ENCODE measurements at regions not wholly inside any gene's neighbourhood (a gene's known extent, or its start where the extent isn't known, plus 50 kb on each side); places are given as distances from the start of the nearest gene placed in this dataset.
A peak's percentile ranks its signal among the peaks of the same experiment; 100 is the strongest.

DNA sequence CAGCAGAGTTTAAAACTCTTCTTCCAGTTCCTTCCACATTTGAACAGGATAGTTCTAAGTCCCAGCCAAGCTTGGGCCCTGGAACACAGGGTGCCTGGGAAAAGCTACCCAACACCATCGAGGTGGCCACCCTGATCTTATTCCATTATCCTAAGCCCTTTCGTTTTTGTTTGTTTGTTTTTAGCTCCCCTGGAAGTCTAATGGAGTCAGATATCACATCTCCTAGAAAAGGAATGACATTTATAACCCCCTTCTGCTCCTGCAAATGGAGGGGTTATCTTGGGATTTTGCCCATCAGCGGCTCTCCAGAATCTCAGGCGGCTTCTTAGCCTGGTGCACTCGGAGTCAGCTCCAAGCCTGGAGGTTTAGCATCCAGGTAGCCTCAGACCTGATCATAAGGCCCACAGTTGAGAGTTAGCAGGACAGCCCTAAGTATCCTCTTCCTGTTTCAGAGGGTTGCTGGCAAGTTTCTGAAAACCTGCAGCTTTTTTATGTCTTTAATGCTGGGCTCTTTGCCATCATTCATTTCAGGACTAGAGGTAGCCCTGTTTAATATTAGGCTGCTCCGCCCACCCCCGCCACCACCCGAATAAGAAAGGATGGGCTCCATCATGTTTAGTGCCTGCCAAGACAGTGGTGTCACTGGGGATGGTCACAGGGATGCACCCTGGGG lies 230.0 kb upstream of the LNX1 start:
- no peak for DNase-seq (ENCODE audit: low read depth in 4 of 4, low spot score in 2 of 4)

DNA sequence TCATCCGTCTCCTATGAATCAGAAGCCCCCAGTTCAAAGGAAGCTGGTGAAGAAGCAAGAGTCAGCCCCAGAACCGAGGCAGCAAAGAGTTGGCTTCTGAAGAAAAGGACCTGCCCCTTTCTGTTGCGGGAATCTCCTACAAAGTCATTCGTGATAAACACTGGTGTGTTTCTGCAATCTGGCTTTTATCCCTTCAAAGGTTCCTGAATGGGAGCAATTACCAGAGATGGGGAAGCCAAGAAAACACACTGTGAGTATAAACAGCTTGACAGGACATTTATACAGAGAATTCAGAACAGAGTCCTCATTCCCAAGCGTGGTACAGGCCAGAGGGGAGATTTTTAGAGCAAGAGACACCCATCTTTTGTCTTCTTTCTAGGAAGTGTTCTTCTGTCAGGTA lies 226.8 kb upstream of the LNX1 start:
- DNase-seq (ENCODE audit: low read depth in 4 of 4, low spot score in 2 of 4) = no peak

DNA sequence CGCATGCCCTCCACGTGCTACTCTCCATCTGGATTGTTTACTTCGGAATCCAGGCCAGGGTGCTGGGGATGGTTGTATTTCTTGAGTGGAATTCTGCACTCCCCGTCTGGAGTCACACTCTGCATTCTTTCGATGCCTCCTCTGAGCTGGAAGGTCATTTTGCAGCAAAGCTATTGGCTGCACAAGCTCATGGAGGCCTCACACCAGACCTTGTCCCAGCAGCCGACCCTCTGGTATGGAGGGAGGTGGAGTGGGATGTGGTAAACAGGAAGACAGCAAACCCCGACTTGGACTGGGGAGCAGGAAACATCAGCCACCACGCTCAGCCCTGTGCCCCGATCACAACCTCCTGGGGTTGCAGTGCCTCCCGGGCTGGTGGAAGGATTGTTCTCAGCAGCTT lies 225.3 kb upstream of the LNX1 start:
- no peak for DNase-seq (ENCODE audit: low read depth in 4 of 4, low spot score in 2 of 4)

GRCh38 chr4:53815281-53815680 lies 224.0 kb upstream of the LNX1 start:
- DNase-seq (ENCODE audit: low read depth in 4 of 4, low spot score in 2 of 4) = no peak

GRCh38 chr4:53813998-53814397 lies 222.7 kb upstream of the LNX1 start:
- DNase-seq (ENCODE audit: low read depth in 4 of 4, low spot score in 2 of 4) = no peak

- DNase-seq (ENCODE audit: low read depth in 4 of 4, low spot score in 2 of 4) = no peak
Measured at GRCh38 chr4:53810643-53811042, 219.4 kb upstream of the LNX1 start.

DNA sequence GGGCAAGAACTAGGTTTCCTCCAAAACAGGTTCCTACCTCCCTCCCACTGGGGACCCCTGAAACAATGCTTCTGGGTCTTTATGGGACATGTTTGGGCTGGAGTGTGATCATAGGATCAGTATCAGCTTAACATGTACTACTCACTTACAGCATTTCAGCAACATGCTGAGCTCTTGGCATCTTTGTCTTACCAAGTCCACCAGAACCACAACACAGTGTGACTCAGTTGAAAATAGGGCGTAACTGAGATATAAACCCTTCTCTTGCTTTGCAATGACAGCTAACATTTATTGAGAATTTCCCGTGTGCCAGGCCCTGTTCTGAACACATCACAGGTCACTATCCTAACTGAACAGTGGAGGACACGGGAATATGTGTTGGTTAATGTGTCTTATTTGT lies 218.5 kb upstream of the LNX1 start:
- no peak for DNase-seq (ENCODE audit: low read depth in 4 of 4, low spot score in 2 of 4)

GRCh38 chr4:53805291-53805690 lies 214.0 kb upstream of the LNX1 start:
- no peak for DNase-seq (ENCODE audit: low read depth in 4 of 4, low spot score in 2 of 4)

GRCh38 chr4:53804719-53805118 lies 213.4 kb upstream of the LNX1 start:
- DNase-seq (ENCODE audit: low read depth in 4 of 4, low spot score in 2 of 4) = no peak

- no peak for DNase-seq (ENCODE audit: low read depth in 4 of 4, low spot score in 2 of 4)
Measured at GRCh38 chr4:53802500-53802899, 211.2 kb upstream of the LNX1 start.

GRCh38 chr4:53801373-53801772 lies 210.1 kb upstream of the LNX1 start:
- DNase-seq (ENCODE audit: low read depth in 4 of 4, low spot score in 2 of 4) = no peak

DNA sequence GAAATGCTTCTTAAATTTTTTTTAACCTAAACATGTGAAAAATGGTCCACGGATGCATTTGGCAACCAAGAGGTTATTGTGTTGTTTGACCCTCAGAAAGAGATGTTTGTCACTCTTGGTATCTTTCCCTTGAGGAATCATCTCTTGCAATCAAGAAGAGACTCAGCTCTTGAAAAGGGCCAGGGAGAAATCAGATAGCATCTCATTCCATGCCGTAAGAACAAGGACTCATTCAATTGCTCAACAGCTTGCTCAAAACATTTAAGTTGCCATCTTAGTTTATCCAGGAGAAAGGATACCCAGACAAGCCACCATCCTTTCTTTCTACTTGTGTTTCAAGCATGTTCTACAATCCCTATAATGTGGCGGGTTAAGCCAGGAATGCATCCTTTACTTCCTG lies 209.5 kb upstream of the LNX1 start:
- DNase-seq (ENCODE audit: low read depth in 4 of 4, low spot score in 2 of 4) = no peak

GRCh38 chr4:53793096-53793495 lies 201.8 kb upstream of the LNX1 start:
- no peak for DNase-seq (ENCODE audit: low read depth in 4 of 4, low spot score in 2 of 4)

GRCh38 chr4:53790286-53790685 lies 199.0 kb upstream of the LNX1 start:
- no peak for DNase-seq (ENCODE audit: low read depth in 4 of 4, low spot score in 2 of 4)

GRCh38 chr4:53788621-53789020 lies 197.3 kb upstream of the LNX1 start:
- peak in 1 of 4 donors; percentile 41 for DNase-seq (ENCODE audit: low read depth in 4 of 4, low spot score in 2 of 4)

DNA sequence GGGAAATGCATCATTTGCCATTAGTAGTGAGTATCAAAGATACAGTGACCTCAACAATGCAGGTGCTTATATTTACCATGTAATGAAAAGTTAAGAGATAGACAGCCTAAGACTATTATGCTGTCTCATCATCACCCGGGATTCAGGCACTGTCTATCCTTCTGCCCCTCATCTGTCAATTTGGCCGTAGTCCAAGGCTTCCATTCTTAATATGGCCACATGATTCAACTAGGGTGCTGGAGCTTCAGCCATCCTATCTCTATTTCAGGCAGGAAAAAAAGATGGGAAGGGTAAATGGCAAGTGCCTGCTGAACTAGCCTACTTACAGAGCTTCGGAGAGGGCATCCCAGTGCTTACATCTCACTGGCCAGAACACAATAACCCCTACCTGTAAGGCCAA lies 196.7 kb upstream of the LNX1 start:
- DNase-seq (ENCODE audit: low read depth in 4 of 4, low spot score in 2 of 4) = no peak

GRCh38 chr4:53786632-53787031 lies 195.3 kb upstream of the LNX1 start:
- no peak for DNase-seq (ENCODE audit: low read depth in 4 of 4, low spot score in 2 of 4)

DNA sequence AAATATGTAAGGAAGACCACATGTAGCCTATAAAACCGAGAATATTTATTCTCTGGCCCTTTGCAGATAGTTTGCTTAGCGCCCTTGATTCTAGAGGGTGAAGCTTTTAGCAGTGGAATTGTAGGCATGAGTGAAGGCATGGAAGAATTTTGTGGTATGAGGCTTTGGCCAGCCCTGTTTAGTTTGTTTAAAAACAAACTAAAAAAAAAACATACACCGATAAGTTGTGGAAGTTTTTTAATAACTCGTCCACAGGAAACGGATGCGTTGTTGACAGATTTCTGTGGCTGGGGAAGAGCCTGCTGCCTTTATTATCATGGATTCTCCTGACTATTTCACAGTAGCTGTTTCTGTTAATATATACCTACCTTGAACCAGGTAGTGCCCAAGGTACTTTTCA lies 194.7 kb upstream of the LNX1 start:
- no peak for DNase-seq (ENCODE audit: low read depth in 4 of 4, low spot score in 2 of 4)

- no peak for DNase-seq (ENCODE audit: low read depth in 4 of 4, low spot score in 2 of 4)
Measured at GRCh38 chr4:53784112-53784511, 192.8 kb upstream of the LNX1 start.

DNA sequence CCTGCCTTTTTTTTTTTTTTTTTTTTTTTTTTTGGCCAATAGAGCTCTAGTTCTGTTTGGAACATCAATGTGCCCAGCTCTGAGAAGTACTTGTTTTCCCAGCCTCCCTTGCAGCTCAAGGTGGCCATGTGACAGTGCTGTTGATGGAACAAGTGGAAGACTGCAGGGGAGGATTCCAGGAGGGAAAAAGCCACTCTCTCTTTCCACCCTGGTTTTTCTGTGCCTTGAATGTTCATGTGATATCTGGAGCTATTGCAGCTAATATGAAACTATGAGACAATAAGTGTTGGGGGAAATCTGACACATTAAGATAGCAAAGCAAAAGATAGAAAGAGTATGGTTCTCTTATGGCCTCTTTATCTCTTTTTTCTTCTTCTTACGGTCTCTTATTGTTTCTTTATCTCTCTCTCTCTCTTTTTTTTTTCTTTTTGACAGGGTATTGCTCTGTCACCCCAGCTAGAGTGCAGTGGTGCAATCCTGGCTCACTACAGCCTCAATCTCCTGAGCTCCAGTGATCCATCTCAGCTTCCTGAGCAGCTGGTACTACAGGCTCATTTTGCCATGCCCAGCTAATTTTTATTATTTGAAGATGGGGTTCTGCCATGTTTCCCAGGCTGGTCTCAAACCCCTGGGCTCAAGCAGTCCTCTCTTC lies 192.0 kb upstream of the LNX1 start:
- DNase-seq (ENCODE audit: low read depth in 4 of 4, low spot score in 2 of 4) = no peak

DNA sequence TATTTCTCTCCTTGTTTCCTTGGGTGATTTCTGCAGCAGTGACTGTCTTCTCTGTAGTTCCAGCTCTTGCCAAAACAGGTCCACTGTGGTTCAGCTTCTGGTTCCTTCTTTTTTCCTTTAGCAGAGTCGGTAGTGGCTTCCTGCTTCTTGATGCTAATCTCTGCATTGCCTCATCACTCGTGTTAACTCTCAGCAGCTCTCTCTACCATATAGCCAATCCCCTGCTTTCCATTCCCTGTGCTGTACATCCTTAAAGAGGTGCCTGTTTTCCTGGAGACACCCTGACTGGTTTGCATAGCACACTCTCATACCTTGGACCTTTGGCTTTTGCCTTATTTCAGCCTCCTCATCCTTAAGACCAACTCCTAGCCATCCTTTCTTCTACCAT lies 191.2 kb upstream of the LNX1 start:
- no peak for DNase-seq (ENCODE audit: low read depth in 4 of 4, low spot score in 2 of 4)

DNA sequence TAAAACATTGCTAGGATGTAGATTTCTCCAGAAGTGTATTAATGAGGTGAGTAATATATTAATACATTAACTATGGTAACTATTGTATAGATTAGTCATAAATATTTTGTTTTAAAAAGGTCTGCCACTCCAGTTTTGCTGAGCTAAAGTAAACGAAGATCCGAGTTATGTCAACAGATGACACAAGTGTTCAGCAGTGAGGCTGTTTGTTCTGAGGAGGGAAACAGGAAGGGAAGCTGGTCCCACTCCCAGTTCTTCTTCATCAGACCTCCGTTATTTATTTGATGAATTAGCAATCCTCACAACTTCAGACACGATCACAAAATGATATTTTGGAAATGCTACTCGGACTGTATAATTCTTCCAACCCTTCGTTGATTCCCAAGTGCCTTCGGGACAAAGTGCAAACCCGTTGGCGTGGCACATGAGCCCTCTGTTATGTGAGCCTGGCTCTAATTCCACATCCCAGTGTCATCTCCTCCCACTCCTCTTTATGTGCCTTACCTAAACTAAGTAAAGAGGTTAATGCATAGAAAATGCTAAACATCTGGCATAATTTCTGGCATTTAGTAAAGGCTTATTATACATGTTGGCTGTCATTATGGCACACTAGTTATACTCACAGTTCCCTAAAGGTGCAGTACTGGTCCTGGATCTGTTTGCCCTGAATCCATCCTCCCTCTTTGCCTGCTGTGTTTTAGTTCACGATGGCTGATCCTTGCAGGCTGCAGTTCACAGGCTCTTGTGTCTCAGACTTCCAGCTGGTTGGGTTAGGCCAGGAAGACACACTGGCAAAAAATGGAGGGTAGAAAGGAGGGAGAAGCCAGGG lies 190.6 kb upstream of the LNX1 start:
- DNase-seq (ENCODE audit: low read depth in 4 of 4, low spot score in 2 of 4) = no peak

Data from left renal cortex interstitium (tissue), 4 donors.